IMR-90 (cell line): ENCODE measurements at regions not wholly inside any gene's neighbourhood (a gene's known extent, or its start where the extent isn't known, plus 50 kb on each side); places are given as distances from the start of the nearest gene placed in this dataset.

ENCODE experiments used
- ATAC-seq: fragments of 200-7000 bp; cut with Tn5 transposase; 2 replicates; pipeline ENCODE4 v1.9.1; 2020; ENCODE audit warnings: low read depth, mild to moderate bottlenecking, moderate library complexity
- BruUV-seq: library from RNA; stranded (reverse); fragments of 400-500 nt; replicated peaks from 2 replicates; lab custom pipeline; 2021; lab: Mats Ljungman, UMichigan
- CTCF ChIA-PET: fragments of 300-600 bp; formaldehyde crosslinking; extraction: SDS; loops from one replicate; lab custom pipeline; 2021; ENCODE audit warnings: antibody characterized with exemption; lab: Yijun Ruan, JAX
- POLR2A ChIA-PET: fragments of 300-600 bp; sonication (Branson Sonifier 250); formaldehyde crosslinking; loops from one replicate; lab custom pipeline; 2022; ENCODE audit warnings: antibody characterized with exemption; ENCODE audit not compliant: unreplicated experiment; lab: Charles Lee
- DNase-seq: peaks from one replicate; pipeline ENCODE4 v3.0.0; 2013
- H2AFZ ChIP-seq: replicated peaks from 2 replicates; pipeline ENCODE3; 2013; ENCODE audit warnings: low read length, mild to moderate bottlenecking; ENCODE audit not compliant: poor library complexity
- H2AK5ac ChIP-seq: 2 replicates; pipeline ENCODE4 v1.6.1; 2013; ENCODE audit warnings: low read depth, low read length, inconsistent platforms
- H2AK9ac ChIP-seq: replicated peaks from 2 replicates; pipeline ENCODE3; 2013; ENCODE audit warnings: mild to moderate bottlenecking, low read depth, low read length, moderate library complexity; ENCODE audit not compliant: poor library complexity
- H2BK120ac ChIP-seq: 2 replicates; pipeline ENCODE4 v1.6.1; 2013; ENCODE audit warnings: low read depth, low read length, inconsistent platforms
- H2BK15ac ChIP-seq: 3 replicates; pipeline ENCODE4 v1.6.1; 2013; ENCODE audit warnings: low read depth, low read length, inconsistent platforms
- H2BK20ac ChIP-seq: 2 replicates; pipeline ENCODE4 v1.6.1; 2013; ENCODE audit warnings: low read depth, mild to moderate bottlenecking, inconsistent platforms, low read length, moderate library complexity
- H2BK5ac ChIP-seq: 2 replicates; pipeline ENCODE4 v1.6.1; 2013; ENCODE audit warnings: mild to moderate bottlenecking, low read depth, low read length, inconsistent platforms; ENCODE audit not compliant: poor library complexity, severe bottlenecking
- H3K14ac ChIP-seq: replicated peaks from 2 replicates; pipeline ENCODE4 v1.6.1; 2013; ENCODE audit warnings: low read depth, low read length, inconsistent platforms
- H3K18ac ChIP-seq: 2 replicates; pipeline ENCODE4 v1.6.1; 2013; ENCODE audit warnings: low read depth, low read length, control low read depth
- H3K23ac ChIP-seq: 2 replicates; pipeline ENCODE4 v1.6.1; 2013; ENCODE audit warnings: low read depth, low read length, inconsistent platforms
- H3K27ac ChIP-seq: 2 replicates; pipeline ENCODE4 v1.5.1; 2013; ENCODE audit warnings: mild to moderate bottlenecking, control low read depth, low read length; ENCODE audit not compliant: insufficient read depth
- H3K27me3 ChIP-seq: 2 replicates; pipeline ENCODE4 v1.6.1; 2013; ENCODE audit warnings: low read length; ENCODE audit not compliant: control insufficient read depth, insufficient read depth
- H3K36me3 ChIP-seq: 2 replicates; pipeline ENCODE4 v1.6.1; 2013; ENCODE audit warnings: low read length, mixed read lengths; ENCODE audit not compliant: control insufficient read depth, insufficient read depth
- H3K4ac ChIP-seq: 2 replicates; pipeline ENCODE4 v1.6.1; 2013; ENCODE audit warnings: low read depth, low read length, inconsistent platforms
- H3K4me1 ChIP-seq: 2 replicates; pipeline ENCODE4 v1.6.1; 2013; ENCODE audit warnings: low read length, mixed read lengths; ENCODE audit not compliant: control insufficient read depth, insufficient read depth
- H3K4me2 ChIP-seq: 2 replicates; pipeline ENCODE4 v1.6.1; 2013; ENCODE audit warnings: low read depth, mild to moderate bottlenecking, control low read depth, low read length, moderate library complexity
- H3K4me3 ChIP-seq: 2 replicates; pipeline ENCODE4 v1.5.1; 2013; ENCODE audit warnings: low read depth, mild to moderate bottlenecking, control low read depth, low read length, moderate library complexity; ENCODE audit not compliant: insufficient read depth
- H3K56ac ChIP-seq: 2 replicates; pipeline ENCODE4 v1.6.1; 2013; ENCODE audit warnings: low read length, inconsistent platforms; ENCODE audit not compliant: insufficient read depth; ENCODE audit errors: extremely low read depth
- H3K79me1 ChIP-seq, 2 experiments: 2 replicates each; pipeline ENCODE4 v1.6.1; 2013; ENCODE audit warnings: low read length in 2 of 2, inconsistent platforms in 1 of 2, low read depth in 1 of 2
- H3K9ac ChIP-seq: 2 replicates; pipeline ENCODE4 v1.6.1; 2013; ENCODE audit warnings: low read depth, low read length, control low read depth
- H3K9me1 ChIP-seq: 2 replicates; pipeline ENCODE4 v1.6.1; 2013; ENCODE audit warnings: low read length, inconsistent platforms; ENCODE audit not compliant: insufficient read depth
- H3K9me3 ChIP-seq: 2 replicates; pipeline ENCODE4 v1.6.1; 2013; ENCODE audit warnings: low read length; ENCODE audit not compliant: control insufficient read depth, insufficient read depth
- H4K20me1 ChIP-seq: 2 replicates; pipeline ENCODE4 v1.6.1; 2013; ENCODE audit warnings: low read length, inconsistent platforms; ENCODE audit not compliant: insufficient read depth
- H4K5ac ChIP-seq: 2 replicates; pipeline ENCODE4 v1.6.1; 2013; ENCODE audit warnings: mild to moderate bottlenecking, low read depth, low read length, control low read depth
- H4K8ac ChIP-seq, 2 experiments: 2 replicates each; pipeline ENCODE4 v1.6.1; 2013; ENCODE audit warnings: low read depth in 2 of 2, low read length in 2 of 2, control low read depth in 1 of 2, inconsistent platforms in 1 of 2
- H4K91ac ChIP-seq: 2 replicates; pipeline ENCODE4 v1.6.1; 2013; ENCODE audit warnings: low read depth, low read length, inconsistent platforms; ENCODE audit not compliant: insufficient read depth
- BHLHE40 ChIP-seq: fragments of 150-350 bp; IDR thresholded peaks from 2 replicates; pipeline ENCODE4 v1.6.1; 2016; ENCODE audit warnings: mild to moderate bottlenecking, low read depth, low read length
- CEBPB ChIP-seq: IDR thresholded peaks from 2 replicates; pipeline ENCODE4 v1.6.1; 2012; ENCODE audit warnings: low read depth, low read length, improper control_type of control experiment
- CHD1 ChIP-seq: IDR thresholded peaks from 2 replicates; pipeline ENCODE4 v1.6.1; 2012; ENCODE audit warnings: low read depth, low read length, improper control_type of control experiment
- FOS ChIP-seq: fragments of 150-350 bp; IDR thresholded peaks from 2 replicates; pipeline ENCODE4 v1.6.1; 2016; ENCODE audit warnings: low read depth, low read length
- MAFK ChIP-seq: IDR thresholded peaks from 2 replicates; pipeline ENCODE4 v1.6.1; 2012; ENCODE audit warnings: low read depth, low read length, improper control_type of control experiment
- MAZ ChIP-seq: IDR thresholded peaks from 2 replicates; pipeline ENCODE4 v1.6.1; 2012; ENCODE audit warnings: low read depth, mild to moderate bottlenecking, low read length, improper control_type of control experiment, moderate library complexity, borderline replicate concordance
- MXI1 ChIP-seq: IDR thresholded peaks from 2 replicates; pipeline ENCODE4 v1.6.1; 2012; ENCODE audit warnings: low read depth, mild to moderate bottlenecking, low read length, moderate library complexity, borderline replicate concordance
- NFE2L2 ChIP-seq: fragments of 150-350 bp; IDR thresholded peaks from 2 replicates; pipeline ENCODE4 v1.6.1; 2016; ENCODE audit warnings: low read depth, mild to moderate bottlenecking, low read length
- POLR2A ChIP-seq: IDR thresholded peaks from 2 replicates; pipeline ENCODE4 v1.6.1; 2012; ENCODE audit warnings: mild to moderate bottlenecking, low read depth, low read length
- RAD21 ChIP-seq: IDR thresholded peaks from 2 replicates; pipeline ENCODE4 v1.6.1; 2012; ENCODE audit warnings: low read length, improper control_type of control experiment
- RCOR1 ChIP-seq: IDR thresholded peaks from 2 replicates; pipeline ENCODE4 v1.6.1; 2012; ENCODE audit warnings: mild to moderate bottlenecking, low read length, improper control_type of control experiment; ENCODE audit not compliant: insufficient replicate concordance
- RFX5 ChIP-seq: IDR thresholded peaks from 2 replicates; pipeline ENCODE4 v1.8.0; 2012; ENCODE audit warnings: low read depth, mild to moderate bottlenecking, low read length, moderate library complexity
- SMC3 ChIP-seq: fragments of 150-350 bp; IDR thresholded peaks from 2 replicates; pipeline ENCODE4 v1.6.1; 2016; ENCODE audit warnings: low read depth, mild to moderate bottlenecking, antibody characterized with exemption, low read length, moderate library complexity
- WGBS, 2 experiments: methylation state at CpG; one replicate each; pipeline versions ENCODE4 v1.1.5 to v1.1.7; 2013; ENCODE audit warnings: missing lambda C conversion rate in 2 of 2; ENCODE audit not compliant: insufficient read length in 1 of 2; ENCODE audit errors: extremely low coverage in 2 of 2; 5-methylcytosine and 5-hydroxymethylcytosine counted together
- dilution Hi-C: fragments of 300-500 bp; cut with HindIII; formaldehyde crosslinking; loops from one replicate; pipeline ENCODE4 v1.14.3; 2018; ENCODE audit warnings: low sequenced_read_pairs; ENCODE audit not compliant: unreplicated experiment
- in situ Hi-C: fragments of 300-500 bp; cut with MboI; formaldehyde crosslinking; loops from 3 replicates; pipeline ENCODE4 v1.14.3; 2019; ENCODE audit warnings: low sequenced_read_pairs, inconsistent platforms, mixed read lengths
- intact Hi-C: fragments of 100-400 bp; cut with micrococcal nuclease; formaldehyde crosslinking; loops from 2 replicates; pipeline ENCODE4 v1.10.0; 2022
- TF ChIP-seq, protein P1 (sequence below): fragments of 150-350 bp; IDR thresholded peaks from 2 replicates; pipeline ENCODE4 v1.6.1; 2017; ENCODE audit warnings: mild to moderate bottlenecking, antibody characterized with exemption, low read length, low read depth
- TF ChIP-seq, protein P2 (sequence below): fragments of 150-350 bp; IDR thresholded peaks from 2 replicates; pipeline ENCODE4 v1.6.1; 2016; ENCODE audit warnings: low read depth, mild to moderate bottlenecking, low read length, moderate library complexity, borderline replicate concordance
- TF ChIP-seq, protein P3 (sequence below): conservative IDR thresholded peaks from 2 replicates; pipeline ENCODE4 v1.5.1; 2012; ENCODE audit warnings: mild to moderate bottlenecking, low read depth, low read length, improper control_type of control experiment

DNA sequence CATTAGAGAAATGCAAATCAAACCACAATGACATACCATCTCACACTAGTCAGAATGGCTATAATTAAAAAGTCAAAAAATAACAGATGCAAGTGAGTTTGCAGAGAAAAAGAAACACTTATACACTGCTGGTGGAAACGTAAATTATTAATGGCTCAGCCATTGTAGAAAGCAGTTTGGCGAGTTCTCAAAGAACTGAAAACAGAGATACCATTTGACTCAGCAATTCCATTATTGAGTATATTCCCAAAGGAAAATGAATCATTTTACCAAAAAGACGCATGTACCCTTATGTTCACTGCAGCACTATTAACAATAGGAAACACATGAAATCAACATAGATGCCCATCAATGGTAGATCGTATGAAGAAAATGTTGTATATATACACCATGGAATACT, 75.0 kb downstream of the NAA11 start:
- no peak overlapping the region for H3K56ac ChIP-seq
- no peaks in the 10 kb centered on the region for H4K20me1 ChIP-seq
- no peak for ATAC-seq
- H3K4me2 ChIP-seq: no peak overlapping the region
- no peak overlapping the region for H4K8ac ChIP-seq
- H3K27ac ChIP-seq: no peak overlapping the region
- H3K79me1 ChIP-seq: no peaks in the 10 kb centered on the region
- intact Hi-C loops (no loop called here), in situ Hi-C loops (no loop called here), dilution Hi-C loops (no loop called here)
- no peak overlapping the region for H2AK9ac ChIP-seq
- TF ChIP-seq CEBPB (no peak), RAD21 (no peak), FOS (no peak), MAFK (no peak), MXI1 (no peak), POLR2A (no peak), BHLHE40 (no peak), SMC3 (no peak), MAZ (no peak), RCOR1 (no peak), CHD1 (no peak), NFE2L2 (no peak), RFX5 (no peak)
- TF ChIP-seq, protein P1, sequence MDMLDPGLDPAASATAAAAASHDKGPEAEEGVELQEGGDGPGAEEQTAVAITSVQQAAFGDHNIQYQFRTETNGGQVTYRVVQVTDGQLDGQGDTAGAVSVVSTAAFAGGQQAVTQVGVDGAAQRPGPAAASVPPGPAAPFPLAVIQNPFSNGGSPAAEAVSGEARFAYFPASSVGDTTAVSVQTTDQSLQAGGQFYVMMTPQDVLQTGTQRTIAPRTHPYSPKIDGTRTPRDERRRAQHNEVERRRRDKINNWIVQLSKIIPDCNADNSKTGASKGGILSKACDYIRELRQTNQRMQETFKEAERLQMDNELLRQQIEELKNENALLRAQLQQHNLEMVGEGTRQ: no peak
- TF ChIP-seq, protein P2, sequence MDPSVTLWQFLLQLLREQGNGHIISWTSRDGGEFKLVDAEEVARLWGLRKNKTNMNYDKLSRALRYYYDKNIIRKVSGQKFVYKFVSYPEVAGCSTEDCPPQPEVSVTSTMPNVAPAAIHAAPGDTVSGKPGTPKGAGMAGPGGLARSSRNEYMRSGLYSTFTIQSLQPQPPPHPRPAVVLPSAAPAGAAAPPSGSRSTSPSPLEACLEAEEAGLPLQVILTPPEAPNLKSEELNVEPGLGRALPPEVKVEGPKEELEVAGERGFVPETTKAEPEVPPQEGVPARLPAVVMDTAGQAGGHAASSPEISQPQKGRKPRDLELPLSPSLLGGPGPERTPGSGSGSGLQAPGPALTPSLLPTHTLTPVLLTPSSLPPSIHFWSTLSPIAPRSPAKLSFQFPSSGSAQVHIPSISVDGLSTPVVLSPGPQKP: no peak
- TF ChIP-seq, protein P3, sequence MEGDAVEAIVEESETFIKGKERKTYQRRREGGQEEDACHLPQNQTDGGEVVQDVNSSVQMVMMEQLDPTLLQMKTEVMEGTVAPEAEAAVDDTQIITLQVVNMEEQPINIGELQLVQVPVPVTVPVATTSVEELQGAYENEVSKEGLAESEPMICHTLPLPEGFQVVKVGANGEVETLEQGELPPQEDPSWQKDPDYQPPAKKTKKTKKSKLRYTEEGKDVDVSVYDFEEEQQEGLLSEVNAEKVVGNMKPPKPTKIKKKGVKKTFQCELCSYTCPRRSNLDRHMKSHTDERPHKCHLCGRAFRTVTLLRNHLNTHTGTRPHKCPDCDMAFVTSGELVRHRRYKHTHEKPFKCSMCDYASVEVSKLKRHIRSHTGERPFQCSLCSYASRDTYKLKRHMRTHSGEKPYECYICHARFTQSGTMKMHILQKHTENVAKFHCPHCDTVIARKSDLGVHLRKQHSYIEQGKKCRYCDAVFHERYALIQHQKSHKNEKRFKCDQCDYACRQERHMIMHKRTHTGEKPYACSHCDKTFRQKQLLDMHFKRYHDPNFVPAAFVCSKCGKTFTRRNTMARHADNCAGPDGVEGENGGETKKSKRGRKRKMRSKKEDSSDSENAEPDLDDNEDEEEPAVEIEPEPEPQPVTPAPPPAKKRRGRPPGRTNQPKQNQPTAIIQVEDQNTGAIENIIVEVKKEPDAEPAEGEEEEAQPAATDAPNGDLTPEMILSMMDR: no peak
- BruUV-seq: no TSS peak
- H2AFZ ChIP-seq: no peak overlapping the region
- WGBS, 2 experiments: no CpG with 5 or more reads among the region's 4 CpGs
- H2BK20ac ChIP-seq: no peak overlapping the region
- no peaks in the 10 kb centered on the region for H3K9me3 ChIP-seq
- H3K4ac ChIP-seq: no peak overlapping the region
- H3K27me3 ChIP-seq: no peaks in the 10 kb centered on the region
- no peak overlapping the region for H2BK15ac ChIP-seq
- H3K23ac ChIP-seq: no peak overlapping the region
- no peak overlapping the region for H3K14ac ChIP-seq
- ChIA-PET CTCF (no interaction called here), POLR2A (no interaction called here)
- no peak overlapping the region for H2AK5ac ChIP-seq
- no peak overlapping the region for H3K4me3 ChIP-seq
- no peak for DNase-seq
- H3K9me1 ChIP-seq: no peaks in the 10 kb centered on the region
- no peak overlapping the region for H3K9ac ChIP-seq
- H4K5ac ChIP-seq: no peak overlapping the region
- H3K18ac ChIP-seq: no peak overlapping the region
- H3K36me3 ChIP-seq: no peaks in the 10 kb centered on the region
- no peak overlapping the region for H2BK120ac ChIP-seq
- H3K4me1 ChIP-seq: no peaks in the 10 kb centered on the region
- no peak overlapping the region for H4K91ac ChIP-seq
- H2BK5ac ChIP-seq: no peak overlapping the region
